ENCODE measurements at regions not wholly inside any gene's neighbourhood (a gene's known extent, or its start where the extent isn't known, plus 50 kb on each side); places are given as distances from the start of the nearest gene placed in this dataset.
"Not testable (repeated sequence)": the region's sequence is repeated elsewhere in the genome, so short reads cannot be mapped to it uniquely, and the experiment has no call there.

DNA sequence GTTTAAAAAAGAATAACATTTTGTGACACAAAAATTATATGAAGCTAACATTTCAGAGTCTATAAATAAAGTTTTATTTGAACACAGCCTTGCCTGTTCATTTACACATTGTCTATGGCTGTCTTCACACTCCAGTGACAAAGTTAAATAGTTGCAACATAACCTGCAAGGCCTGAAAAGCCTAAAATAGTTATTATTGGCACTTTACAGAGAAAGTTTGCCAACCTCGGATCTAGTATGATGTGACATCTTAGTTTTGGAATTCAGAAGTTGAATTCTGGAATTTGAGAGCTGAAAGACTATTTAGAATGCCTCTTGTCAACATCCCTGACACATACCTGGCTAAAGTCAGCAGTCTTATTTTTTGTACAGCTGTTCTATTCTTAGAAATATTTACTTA lies 68.3 kb downstream of the DYRK2 start:
- DNase-seq (ENCODE audit: low read depth in 3 of 3) = no peak

DNA sequence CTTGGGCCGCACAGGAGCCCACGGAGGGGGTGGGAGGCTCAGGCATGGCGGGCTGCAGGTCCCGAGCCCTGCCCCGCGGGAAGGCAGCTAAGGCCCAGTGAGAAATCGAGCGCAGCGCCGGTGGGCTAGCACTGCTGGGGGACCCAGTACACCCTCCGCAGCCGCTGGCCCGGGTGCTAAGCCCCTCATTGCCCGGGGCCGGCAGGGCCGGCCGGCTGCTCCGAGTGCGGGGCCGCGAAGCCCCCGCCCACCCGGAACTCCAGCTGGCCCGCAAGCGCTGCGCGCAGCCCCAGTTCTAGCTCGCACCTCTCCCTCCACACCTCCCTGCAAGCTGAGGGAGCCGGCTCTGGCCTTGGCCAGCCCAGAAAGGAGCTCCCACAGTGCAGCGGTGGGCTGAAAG lies 70.8 kb downstream of the DYRK2 start:
- DNase-seq (ENCODE audit: low read depth in 3 of 3) = not testable (repeated sequence)

DNA sequence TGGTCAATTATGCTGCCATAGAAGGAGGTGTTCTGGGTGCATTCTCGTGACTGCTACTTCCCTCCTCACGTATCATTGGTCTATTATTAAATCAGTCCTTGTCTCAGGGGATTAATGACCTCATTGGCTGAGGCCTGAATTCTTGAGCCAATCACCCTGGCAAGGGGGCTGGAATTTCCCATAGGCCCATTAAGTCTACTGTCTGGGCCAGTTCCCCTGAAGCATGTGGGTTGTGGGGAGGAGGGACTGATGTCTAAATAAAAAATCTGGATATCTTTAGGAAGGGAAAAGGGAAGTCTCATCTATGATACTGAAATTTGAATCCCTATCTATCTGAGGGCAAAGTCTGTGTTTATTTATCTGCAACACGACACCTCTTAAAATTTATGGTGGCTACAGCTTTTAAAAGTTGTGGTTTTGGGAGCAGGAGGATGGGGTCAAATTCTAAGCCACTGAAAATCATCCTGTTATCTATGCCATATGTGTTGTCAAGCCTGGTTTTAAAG lies 71.9 kb downstream of the DYRK2 start:
- no peak for DNase-seq (ENCODE audit: low read depth in 3 of 3)

DNA sequence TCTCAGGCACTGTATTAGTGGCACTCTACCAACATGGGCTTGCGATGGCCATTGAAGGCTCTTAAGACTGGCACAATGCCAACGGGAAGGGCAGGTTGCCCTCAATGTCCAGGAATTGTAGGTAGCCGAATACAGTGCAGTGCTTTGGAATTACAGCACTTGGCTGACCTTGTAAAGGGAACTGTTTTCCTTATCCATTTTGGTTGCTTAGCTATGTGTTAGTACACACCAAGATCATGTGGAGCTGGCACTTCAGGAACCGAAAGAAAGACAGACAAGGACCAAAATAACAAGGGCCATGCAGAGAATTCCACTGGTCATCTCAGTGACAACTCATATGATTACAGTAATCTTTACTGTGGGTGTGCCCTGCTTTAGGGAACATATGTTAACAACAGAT lies 72.7 kb downstream of the DYRK2 start:
- no peak for DNase-seq (ENCODE audit: low read depth in 3 of 3)

DNA sequence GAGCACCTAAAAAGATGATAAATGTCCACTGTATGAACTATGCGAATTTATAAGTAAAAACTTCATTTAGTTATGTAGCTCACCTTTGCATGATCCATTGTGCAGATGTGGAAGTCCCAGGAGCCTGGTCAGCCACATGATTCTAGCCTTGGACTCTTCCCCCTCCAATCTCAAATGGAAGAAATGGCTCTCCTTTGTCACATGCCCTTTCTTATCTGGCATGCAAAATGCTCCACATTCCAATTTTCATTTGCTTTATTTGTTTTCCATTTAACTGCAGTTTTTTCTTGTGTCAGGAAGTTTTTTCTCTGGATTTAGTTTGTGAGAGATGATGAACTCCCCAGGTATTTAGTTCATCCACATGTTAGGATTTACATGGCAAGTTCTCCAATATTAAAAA lies 73.8 kb downstream of the DYRK2 start:
- DNase-seq (ENCODE audit: low read depth in 3 of 3) = no peak

DNA sequence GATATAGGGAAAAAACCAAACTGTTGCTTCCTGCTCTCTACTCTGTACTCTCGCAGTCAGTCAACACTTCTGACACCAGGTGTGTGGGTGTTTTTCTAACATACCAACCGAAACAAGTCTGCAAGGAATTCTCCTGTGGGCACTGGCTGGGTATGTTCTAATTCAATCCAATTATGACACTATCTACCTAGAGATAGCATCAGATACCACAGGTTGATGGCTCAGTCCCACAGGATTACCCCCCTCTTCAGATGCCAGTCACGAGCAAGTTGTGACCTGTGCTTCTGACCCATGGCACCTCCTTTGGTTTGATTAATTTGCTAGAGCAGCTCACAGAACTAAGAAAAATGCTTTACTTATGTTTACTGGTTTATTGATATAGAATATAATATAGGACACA lies 78.3 kb downstream of the DYRK2 start:
- DNase-seq (ENCODE audit: low read depth in 3 of 3) = no peak

DNA sequence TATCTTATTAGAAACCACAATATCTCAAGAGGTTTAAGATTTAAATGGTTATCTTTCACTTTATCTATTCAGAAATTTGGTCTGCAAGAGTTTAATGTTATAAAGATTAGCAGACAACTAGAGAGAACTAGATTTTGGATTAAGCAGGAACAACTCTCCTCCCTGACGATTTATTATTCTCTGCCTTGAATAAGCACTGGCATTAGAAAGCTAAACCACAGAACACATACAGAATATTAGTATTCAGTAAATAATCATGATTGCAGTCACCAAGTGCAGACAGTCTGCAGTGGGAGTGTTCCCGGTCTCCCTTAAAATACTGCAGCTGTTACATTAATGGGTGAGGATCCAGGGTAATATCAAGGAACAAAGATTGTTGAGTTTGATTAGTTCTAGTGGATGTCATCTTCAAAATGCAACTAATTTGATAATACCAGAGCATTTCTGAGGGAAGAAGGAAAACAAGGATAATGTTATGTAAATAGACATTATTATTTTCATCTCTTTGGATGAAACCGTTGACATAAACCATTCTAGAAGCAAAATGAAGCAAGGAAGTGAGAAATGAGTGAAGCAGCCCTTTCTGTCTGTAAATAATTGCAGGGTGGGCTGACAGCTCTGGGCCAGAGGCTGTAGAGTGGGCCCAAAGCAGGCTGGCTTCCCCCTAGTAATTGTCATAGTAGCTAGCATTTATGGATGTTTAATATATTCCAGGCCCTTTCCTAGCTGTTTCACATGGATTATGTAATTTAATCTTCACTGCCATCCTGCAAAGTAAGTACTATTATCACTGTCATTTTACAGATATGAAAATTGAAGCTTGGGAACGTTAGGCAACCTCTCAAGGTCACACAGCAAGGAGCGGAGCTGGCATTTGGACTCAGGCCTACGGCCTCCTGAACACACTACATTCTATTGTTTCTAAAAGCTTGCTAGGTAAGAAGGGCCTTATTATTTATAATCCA lies 79.4 kb downstream of the DYRK2 start:
- DNase-seq (ENCODE audit: low read depth in 3 of 3) = no peak

DNA sequence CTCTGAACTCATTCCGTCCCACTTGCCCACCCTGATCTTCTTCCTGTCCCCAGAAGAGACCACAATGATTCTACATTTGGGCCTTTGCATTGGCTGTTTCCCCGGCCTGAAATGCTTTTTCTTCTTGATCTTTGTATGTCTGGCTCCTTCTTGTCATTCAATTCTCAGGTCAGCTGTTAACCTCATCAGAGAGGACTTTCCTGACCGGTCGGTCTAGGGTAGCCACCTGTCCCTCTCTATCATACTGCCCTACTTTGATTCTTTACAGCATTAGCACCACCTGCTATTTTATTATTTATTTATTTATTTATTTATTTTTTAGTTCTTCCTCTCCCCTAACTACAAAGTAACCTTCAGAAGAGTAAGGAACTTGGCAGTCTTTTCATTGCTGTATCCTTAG lies 84.3 kb downstream of the DYRK2 start:
- DNase-seq (ENCODE audit: low read depth in 3 of 3) = no peak

DNA sequence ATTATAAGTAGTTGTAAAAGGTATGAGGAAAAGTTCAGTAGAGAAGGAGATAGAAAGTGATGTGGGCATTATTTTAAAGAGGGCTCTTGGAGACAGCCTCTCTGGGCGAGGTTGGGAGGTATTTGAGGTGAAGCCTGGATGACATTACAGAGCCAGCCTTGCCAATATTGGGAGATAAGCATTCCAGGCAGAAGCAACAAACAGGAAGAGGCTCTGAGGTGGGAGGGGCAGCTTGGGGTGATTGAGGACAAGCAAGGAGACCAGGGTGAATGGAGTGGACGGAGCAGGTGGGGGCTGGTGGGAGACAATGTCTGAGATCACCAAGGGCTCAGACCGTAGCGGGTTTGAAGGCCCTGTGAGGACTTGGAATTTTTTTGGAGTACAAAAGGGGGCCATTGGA lies 87.3 kb downstream of the DYRK2 start:
- no peak for DNase-seq (ENCODE audit: low read depth in 3 of 3)

DNA sequence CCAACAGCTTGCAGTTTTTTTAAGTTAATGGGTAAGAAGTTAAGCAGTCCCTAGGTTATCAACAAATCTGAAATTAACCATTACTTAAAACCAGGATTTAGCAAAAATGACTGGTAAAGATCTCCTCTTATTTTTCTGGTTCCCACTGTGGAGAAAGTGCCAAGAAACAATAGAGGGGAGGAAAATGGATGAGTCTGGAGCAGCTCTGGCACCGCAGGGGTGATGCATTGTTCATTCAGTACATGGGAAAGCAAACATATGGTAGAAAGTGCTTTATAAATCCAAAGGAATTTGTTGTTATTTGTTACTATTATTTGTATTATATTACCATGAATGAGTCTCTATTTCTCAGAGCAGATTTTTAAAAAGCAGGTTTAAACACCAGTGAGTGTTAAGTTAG lies 92.2 kb downstream of the DYRK2 start:
- no peak for DNase-seq (ENCODE audit: low read depth in 3 of 3)

DNA sequence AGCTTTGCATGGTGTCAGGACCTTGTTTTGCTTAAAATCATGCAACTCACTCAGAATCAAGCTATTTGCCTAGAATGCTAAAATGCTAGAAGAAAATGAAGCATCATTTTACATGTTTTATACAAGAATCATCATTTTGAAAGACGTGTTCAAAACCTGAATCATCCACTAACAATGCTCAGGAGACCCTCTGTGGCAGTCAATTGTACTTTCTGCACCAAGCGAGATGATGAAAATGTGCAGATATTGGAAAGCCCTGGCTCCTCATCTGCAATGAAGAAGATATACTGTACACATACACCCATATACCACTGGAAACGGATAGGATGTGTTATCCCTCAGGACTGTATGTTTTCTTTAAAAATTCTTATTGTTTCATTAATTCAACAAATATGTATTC lies 92.7 kb downstream of the DYRK2 start:
- no peak for DNase-seq (ENCODE audit: low read depth in 3 of 3)

DNA sequence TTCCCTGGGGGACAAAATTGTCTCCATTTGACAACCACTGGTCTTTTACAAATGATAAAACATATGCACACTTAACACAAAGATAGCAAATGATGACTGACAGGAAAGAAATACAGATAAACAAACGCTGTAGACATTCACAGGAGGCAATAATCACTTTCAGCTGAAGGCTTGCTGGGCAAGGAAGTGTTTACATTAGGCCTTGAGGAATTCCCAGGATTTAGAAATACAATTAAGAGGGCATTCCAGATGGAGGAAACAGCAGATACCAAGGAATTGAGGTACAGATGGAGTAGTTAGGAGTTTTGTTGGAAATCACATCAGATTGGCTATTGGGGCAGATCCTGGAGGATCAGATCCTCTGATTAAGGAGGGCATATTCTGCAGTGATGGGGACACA lies 93.9 kb downstream of the DYRK2 start:
- DNase-seq (ENCODE audit: low read depth in 3 of 3) = no peak

DNA sequence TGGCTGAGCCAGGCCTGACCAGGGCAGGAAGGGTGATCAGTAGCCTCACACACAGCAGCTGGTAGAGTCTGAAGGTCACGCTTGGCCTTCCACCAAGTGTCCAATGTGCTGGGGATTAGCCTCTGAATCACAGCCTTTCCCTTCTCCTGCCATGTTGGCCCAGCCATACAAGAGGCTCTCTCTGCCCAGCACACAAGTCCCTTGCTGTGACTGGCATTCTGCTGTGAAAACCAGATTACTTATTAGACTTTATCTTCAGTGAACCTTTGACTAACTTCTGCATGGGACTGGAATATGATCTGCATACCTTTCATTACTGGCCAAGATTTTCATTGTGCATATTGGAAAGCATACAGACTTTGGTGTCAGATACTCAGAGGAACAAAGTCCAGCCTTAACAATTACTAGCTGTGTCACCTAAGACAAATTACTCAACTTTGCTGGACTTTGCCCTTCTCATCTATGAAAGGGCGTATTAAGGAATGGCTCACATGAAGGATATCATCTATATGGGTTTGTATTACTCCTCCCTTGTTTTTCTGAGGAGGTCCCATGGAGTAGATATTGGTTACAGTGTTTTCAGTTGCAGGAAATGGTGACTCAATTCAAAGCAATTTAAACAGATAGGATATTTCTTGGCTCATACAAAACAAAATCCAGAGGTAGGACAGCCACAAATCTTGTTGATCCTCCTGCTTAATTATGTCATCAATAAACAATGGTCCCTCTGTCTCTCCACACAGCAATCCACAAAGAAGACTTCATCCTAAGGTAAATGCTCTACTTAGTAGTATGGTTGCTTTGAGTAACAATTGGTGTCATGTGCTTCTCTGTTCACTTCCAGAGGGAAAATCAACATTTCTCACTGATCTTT lies 99.6 kb downstream of the DYRK2 start:
- no peak for DNase-seq (ENCODE audit: low read depth in 3 of 3)

DNA sequence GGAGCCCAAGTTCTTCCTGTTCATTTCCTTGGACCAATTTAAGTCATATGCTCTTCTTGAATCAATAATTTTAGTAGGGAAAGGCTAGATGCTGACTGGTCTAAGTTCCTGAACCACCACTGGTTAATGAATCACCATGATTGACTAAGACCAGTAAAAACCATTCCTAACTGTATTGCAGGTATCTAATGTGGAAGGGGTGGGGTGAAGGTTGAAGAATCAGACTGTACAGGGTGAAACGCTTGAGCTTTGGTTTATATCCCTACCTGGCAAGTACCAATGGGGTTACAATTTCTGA lies 100.1 kb downstream of the DYRK2 start:
- DNase-seq (ENCODE audit: low read depth in 3 of 3) = no peak

DNA sequence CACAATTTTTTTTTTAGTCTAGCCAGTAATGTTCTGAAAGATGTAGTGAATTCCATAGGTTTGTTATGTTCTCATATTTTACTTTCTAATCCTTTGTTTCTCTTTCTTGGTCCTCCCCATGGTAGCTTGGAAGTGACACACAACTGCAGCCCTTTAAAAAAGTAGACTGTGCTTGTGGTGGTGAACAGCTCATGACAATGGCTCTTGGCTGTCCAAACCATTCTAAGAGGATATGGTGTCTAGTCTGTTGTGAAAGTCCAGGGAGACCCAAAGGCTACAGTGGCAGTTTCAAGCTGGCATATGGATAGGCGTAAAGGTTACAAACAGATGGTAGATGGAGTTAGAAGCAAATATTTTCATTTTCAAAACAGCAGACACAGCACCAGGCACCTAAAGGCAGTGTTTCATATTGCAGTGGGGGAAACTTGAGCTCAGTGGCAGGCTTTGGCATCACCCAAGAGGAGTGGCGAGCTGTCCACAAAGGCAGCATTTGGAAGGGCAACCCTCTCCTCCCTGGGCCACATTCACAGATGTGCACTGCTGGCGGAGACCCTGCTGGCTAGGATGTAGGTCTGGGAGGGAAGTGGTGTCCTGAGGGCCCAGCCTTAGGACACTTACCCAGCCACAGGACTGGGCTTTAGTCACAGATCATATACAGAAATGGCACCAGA lies 102.1 kb downstream of the DYRK2 start:
- DNase-seq (ENCODE audit: low read depth in 3 of 3) = no peak

DNA sequence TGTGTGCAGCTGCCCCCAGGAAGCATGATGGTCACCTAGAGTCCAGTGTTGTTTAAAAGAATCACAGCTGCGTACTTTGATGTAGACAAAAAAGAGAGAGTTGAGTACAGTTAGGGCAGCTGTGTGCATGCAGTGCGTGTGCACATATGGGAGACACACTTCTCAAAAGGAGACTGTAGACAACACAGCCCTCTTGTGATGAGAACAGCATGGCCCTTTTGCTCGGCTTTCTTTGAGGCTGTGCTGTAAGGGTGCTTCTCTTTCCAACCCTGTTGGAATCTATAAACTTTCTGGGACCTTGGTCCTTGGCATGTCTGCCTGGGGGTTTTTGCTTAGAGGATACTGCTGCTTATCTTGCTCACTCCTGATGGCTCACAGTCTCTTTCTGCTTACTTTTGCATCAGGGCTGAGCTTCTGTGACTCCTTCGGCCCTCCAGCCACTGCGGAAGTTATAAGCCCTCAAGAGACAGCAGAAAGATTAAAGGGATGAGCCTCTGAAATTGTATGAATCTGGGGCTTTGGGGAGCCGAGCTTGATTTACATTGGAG lies 102.9 kb downstream of the DYRK2 start:
- no peak for DNase-seq (ENCODE audit: low read depth in 3 of 3)

DNA sequence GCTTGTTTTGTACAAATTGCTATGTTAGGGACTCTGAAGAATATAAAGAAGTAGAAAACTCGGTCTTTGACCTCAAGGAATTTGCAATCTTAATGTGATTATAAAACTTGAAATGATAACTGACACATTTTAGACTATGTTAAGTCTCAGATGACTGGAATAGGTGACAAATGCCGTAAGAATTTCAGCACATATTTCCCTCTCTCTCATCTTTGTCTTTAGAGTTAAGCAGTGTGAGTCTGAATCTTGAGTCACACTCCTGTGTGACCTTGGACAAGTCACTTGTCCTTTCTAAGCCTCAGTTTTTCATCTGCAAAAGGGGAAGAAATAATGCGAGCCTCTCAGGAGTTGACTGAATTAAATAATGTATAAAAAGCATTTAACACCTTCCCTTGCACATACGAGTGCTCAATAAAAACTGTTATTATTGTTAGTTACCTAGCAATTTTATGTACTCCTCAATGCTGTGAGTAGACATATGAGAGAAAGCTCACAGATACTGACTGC lies 103.7 kb downstream of the DYRK2 start:
- DNase-seq (ENCODE audit: low read depth in 3 of 3) = no peak

DNA sequence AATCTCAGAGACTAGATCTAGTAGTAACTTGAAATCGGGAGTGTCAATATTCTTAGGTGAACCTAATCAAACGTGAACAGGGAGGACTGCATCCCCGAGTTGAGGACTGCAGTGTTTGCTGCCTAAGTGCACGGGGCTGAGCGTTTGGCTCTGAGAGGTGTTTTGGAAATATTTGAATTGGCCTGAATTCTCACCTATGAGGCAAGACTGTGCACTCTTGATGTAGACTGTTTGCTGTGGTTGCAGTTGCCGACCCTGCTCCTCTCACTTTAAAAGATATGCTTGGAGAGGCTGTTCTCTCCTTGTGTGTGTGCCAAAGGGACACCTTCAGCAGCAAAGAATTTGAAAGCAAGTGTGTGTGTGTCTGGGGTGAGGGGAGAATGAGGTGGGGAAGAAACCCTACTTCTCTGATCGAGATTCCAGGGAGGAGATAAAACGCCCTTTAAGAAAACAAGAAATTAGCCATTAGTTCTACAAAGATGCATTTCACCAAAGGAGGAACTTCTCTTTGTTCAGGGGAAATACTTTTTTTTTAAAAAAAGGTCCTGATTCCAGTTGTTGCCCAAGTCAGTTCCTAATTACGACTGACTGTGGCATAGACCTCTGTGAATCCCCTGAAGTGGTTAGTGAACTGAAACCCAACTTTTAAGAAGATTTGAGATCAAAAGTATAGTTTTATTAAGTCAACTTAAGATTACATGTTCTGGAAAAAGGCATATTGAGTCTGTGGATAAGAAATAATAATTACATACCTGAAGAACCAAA lies 106.6 kb downstream of the DYRK2 start:
- no peak for DNase-seq (ENCODE audit: low read depth in 3 of 3)

DNA sequence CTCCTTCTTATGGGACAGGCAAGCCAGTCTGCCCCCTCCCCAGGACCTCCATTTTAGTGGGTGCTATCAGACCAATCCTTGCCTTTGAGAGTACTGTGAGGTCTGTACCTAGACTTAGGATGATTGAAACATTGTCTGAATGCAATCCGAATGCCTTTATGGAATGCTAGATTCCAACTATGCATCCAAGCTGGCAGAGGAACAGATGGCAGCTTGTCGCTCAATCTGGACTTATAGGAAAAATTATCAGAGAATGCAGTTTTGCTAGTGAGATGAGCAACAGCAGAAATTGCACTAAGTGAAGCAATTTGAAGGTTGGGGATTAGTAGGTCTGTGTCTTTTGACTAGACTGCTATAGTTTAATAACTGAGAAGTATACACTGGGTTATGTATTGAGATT lies 109.1 kb downstream of the DYRK2 start:
- no peak for DNase-seq (ENCODE audit: low read depth in 3 of 3)

DNA sequence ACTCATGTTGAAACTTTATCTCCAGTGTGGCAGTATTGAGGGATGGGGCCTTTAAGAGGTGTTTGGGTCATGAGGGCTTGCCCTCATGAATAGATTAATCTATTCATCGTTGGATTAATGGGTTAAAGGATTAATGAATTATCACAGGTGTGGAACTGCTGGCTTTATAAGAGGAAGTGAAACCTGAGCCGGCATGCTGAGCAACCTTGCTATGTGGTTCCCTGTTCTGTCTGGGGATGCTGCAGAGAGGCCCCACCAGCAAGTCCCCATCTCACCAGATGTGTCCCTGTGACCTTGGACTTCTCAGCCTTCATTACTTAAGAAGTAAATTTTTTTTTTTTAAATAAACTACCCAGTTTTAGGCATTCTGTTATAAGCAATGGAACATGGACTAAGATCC lies 109.6 kb downstream of the DYRK2 start:
- no peak for DNase-seq (ENCODE audit: low read depth in 3 of 3)

DNA sequence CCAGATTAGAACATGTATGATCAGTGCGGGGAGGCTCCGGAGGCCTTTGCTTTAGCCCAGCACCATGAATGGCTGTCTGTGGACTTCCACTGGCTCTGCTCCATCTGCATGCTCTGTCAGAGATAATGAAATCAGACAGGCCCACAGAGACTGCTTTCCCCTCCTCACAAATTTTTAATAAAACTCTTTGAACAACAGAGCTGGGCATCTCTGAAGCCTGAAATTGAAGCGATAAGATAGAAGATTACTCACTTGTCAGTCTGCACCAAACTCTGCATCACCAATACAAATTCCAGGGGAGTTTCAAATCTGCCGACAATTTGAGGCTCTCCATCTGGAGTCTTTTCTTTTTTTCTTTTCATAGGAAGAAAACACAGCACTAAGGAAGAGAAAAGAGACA lies 110.0 kb downstream of the DYRK2 start:
- DNase-seq (ENCODE audit: low read depth in 3 of 3) = no peak

Data from stimulated activated CD4-positive, alpha-beta T cell treated with anti-CD3 and anti-CD28 coated beads, TNF-alpha, amount 100 ng/mL, for 48 hours (primary cell).